GM18508 (cell line): ENCODE measurements at regions not wholly inside any gene's neighbourhood (a gene's known extent, or its start where the extent isn't known, plus 50 kb on each side); places are given as distances from the start of the nearest gene placed in this dataset.

Source experiments
- ATAC-seq: cut with Tn5 transposase; IDR thresholded peaks from one replicate; pipeline ENCODE4 v1.9.1; 2021; ENCODE audit warnings: moderate number of reproducible peaks; ENCODE audit not compliant: insufficient read depth, unreplicated experiment

DNA sequence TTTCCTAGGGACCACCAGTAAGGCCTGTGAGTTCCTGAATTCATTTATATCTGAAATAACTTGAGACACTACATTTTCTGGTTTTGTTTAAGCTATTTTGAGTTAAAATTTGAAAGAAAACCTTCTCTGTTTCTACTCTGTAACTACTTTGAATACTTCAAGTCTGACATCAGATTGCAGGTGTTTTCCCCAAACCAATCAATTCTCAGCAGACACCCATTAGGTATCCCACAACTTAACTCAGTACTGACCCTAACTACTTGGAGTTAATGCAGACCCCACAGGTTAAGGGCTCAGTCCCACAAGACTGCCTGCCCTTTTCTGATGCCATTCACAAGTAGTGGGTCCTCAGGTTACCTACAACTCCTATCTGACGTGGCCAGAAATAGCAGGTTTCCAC is 1100.0 kb upstream of the SLIT2 start:
- ATAC-seq: no peak

DNA sequence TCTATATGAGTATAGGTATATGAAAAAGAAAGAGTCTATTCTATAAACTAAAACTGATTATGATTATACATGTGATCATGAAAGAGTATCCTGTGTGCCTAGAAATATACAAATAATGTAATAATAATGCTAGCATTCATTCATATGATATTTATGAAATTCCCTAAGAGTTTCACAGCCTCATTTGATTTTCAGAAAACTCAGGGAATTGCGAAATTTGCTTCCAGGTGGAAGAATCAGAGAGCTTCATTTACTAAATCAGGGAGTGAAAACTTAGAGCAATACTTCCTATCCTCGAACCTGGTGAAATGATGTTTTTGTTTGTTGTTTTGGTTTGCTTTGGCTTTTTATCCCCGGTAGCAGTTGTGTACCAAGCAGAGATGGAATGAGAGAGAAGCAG is 1105.7 kb upstream of the SLIT2 start:
- no peak for ATAC-seq

DNA sequence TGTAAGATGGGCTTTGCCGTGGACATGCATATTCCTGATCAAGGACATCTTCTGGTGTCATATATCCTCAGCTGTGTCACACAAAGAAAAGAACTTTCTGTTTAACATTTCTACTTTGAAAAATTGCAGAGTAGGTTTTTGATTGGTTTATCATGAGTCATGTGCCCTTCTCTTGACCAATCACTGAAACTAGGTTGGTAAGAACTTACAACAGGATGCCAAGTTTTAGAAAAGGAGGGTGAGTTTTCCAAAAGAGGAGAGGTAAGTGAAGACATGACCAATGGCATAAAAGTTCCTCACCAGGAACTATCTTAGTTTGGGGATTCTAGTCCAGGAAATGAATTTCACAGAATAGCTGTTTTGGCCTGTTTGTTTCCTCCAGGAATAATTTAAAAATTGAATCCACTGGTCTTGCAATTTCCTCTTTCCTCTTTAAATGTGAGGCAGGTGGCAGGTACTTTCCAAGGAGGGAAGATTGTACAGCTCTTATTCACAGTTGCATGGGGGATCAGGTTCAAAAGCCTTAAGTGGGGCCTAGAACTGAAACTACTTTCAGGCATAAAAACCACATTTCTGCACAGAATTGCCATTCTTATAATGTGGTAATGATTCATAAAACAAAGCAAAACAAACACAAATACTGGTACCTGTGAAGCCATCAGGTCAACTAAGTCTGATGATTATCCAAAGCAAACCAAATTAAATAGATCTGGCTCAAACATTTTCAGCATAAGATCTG is 1114.5 kb upstream of the LCORL start:
- no peak for ATAC-seq

- ATAC-seq: no peak
These were observed 1113.1 kb upstream of the LCORL start for GRCh38 chr4:19134685-19135084.

- ATAC-seq: no peak
These were observed 1111.8 kb upstream of the LCORL start for GRCh38 chr4:19133315-19133714.

DNA sequence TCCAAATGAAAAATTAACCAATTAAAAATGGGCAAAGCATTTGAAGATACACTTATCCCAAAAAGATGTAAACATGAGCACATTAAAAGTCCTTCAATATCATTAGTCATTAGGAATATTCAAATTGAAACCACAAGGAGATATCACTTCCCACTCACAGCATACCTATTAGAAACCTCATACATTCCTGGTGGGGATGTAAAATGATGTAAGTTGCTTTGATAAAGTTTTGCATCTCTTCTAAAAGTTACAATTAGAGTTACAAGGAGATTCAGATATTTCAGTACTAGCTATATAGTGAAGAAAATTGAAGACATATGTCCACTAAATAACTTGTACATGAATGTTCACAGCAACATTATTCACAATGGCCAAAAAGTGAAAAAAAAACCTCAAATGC is 1109.3 kb upstream of the LCORL start:
- ATAC-seq: no peak

DNA sequence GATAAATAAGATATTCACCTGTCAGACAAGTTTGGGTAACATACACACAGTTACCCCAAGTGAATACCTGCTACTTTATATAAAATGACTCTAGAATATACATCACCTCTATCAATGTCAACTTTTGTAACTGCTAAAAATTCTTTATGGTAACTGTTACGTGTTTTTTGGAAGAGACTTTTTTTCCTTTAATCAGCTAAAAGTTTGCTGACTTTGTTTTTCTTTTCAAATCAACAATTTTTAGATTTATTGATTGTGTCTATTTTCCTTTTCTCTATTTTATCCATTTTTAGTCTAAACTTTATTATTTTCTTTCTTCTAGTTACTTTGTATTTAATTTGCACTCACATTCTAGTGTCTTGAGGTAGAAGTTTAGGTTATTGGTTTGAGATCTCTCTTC is 1106.6 kb upstream of the LCORL start:
- ATAC-seq: no peak

- ATAC-seq: no peak
These were observed 1105.3 kb upstream of the LCORL start for GRCh38 chr4:19126903-19127302.

DNA sequence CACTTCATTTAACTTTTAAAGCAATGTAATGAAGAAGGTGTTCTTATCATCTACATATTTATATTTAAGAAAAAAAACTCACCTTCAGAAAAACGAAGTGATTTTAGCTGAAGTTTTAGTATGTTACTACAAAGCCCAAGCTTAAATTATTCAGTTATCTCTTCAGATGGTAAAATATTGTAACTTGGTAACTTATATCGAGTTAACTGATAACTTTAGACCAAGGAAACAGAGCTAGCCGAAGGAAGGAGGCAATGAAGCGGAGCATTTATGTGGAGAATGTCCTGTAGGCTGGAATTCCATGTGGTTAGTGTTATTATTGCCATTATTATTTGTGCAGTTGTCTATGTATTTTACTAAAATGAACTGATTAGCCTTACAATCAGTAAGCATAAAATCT is 1102.1 kb upstream of the LCORL start:
- no peak for ATAC-seq

DNA sequence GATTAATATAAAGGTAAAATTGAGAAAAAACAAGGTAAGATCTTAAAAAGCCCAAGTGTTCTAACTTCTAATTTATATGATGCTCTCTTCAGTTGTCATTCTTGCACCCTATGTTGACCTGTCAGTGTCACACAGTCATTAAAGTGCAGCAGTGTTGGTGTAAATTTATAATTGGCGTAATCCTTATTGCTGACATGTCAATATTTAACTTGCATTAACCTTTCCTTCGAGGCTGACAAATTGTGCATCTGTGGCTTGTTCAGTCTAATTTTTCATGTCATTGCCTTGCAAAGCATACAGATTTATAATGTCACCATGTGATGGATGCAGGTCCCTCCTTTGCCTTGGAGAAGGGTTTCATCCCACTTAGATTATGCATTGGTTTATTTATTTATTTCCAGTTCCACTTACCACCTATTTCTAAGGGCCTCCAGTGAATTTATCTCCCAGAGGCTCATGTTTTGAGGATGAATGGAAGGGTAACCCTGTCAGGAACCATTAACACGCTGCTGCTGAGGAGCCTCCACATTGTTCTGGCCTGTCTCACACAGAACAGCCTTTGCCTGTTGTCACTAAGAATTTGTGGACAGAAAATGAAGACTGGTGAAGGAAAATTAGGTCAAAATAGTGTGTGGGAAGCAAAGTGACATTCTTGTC is 1098.5 kb upstream of the LCORL start:
- no peak for ATAC-seq

DNA sequence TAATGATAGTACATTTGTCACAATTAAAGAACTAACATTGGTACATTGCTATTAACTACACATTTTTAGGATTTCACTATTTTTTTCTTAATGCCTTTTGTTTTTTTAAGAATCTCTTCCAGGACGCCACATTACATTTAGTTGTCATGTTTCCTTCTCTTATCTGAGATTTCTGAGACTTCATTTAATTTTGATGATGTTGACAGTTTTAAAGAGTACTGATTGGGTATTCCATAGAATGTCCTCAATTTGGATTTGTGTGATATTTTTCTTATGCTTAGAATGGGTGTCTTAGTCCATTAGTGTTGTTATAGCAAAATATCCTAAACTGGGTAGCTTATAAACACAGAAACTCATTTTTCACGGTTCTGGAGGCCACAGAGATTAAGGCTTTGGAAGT is 1095.5 kb upstream of the LCORL start:
- no peak for ATAC-seq

GRCh38 chr4:19104176-19104575 is 1082.6 kb upstream of the LCORL start:
- ATAC-seq: no peak

DNA sequence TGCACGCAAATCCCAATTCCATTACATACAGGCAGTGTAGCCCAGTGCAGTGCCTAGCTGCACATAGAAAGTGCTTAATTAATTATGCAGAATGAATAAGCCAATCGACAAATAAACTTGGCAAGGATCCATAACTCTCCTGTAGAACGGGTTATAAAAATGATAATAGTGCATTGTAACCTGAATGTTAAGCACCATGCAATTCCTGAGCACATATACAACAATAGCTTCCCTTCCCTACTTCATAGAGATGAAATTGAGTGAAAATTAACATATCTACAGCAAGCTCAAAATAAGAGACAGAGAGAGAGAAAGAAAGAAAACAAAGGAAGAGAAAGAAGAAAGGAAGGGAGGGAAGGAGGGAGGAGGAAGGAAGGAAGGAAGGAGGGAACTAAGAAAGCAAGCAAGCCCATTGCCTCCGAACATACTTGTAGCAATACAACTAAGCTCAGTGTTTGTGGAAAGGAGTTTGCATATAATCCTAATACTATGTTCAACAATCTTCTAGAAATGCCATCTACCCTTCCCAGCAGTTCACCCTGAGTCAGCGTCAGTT is 1074.0 kb upstream of the LCORL start:
- ATAC-seq: no peak

DNA sequence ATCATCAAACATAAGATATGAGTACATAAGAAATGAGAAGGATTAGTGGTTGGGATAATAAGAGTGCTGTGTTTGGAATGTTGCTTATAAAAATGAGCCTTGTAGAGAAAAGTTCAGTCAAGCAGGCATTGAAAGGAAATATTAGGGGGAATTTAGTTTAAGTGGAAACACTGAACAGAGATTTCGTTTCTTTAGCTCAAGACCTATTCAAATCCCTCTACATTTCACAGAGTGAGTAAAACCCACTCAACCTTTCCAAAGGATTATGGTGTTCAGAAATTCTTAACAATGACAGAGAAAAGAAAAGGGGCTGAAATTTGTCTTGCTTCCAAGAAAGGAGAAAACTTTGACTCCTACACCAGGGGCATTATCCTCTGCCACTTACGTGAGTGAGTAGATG is 1072.4 kb upstream of the LCORL start:
- no peak for ATAC-seq

GRCh38 chr4:19092797-19093196 is 1071.2 kb upstream of the LCORL start:
- no peak for ATAC-seq

GRCh38 chr4:19074036-19074435 is 1052.5 kb upstream of the LCORL start:
- ATAC-seq: no peak

- ATAC-seq: no peak
These were observed 1042.1 kb upstream of the LCORL start for GRCh38 chr4:19063662-19064061.

DNA sequence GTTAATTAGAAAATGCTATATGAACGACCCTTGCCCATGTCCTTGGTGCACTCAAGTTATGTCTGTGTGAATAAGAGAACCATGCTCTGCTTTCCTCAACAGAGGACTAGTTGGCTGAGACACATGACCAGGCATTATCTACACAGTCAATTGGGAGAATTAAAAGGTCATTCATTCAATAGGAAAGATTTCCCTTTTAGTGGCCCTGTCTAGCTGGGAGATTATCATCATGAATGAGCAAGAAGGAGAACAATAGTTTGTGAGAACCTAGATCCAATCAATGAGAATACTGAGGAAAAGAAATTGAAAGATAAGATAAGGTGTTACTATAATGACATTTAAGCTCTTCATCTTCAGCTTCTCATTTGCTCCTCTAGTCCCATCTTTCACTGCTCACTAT is 1033.4 kb upstream of the LCORL start:
- ATAC-seq: no peak

DNA sequence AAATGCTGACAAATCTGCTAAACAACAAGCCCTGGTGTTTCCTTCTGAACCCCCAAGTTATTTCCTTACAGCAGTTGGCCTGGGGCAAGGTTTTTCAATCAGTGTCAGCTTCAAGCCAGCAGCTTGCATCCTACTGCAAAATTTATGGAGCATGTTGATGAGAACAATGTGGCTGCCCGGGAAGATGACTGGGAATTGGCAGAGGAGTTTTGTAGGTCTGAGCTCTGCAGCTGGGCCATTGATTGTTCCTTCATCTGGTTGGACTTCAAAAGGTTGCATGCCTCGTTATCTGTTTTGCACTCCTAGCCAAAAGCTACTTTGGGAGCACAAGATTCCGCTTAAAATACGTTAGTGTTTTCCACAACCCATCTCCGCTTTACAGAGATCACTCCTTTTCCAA is 1030.3 kb upstream of the LCORL start:
- ATAC-seq: no peak

GRCh38 chr4:19047279-19047880 is 1025.8 kb upstream of the LCORL start:
- no peak for ATAC-seq

DNA sequence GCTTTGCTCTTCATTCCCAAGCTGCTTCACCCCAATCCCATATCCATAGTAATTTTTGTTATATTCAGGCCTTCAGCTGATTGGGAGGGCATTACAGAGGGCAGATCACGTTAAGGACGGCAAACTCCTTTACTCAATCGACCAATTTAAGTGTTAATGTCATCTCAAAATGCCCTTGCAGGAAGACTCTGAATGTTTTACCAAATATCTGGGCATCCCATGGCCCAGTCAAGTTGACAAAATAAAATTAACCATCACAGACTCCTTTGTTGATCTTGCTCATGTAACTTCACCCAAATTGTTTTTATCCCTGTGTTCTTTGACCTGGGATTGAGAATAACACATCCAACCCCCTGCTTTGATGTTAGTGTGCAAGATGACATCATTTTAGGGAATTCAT is 1018.3 kb upstream of the LCORL start:
- no peak for ATAC-seq

DNA sequence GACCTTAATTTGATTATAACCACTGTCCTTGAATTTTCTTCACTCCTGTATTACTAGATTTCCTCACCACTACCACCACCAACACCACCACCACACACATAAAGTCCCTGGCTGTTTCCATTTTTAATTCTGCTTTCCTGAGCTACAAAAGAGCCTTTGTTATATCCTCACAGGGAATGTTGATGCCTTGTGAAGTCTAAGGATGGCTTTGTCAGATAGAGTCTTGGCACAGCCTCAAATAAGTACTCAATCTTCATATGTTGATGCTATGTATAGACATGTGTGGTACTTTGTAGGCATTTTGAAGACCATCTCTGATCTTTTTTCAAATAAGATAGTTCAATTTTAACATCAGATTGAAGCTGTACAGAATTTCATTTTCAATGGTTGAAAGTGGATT is 1016.7 kb upstream of the LCORL start:
- no peak for ATAC-seq
